ENCODE measurements at regions not wholly inside any gene's neighbourhood (a gene's known extent, or its start where the extent isn't known, plus 50 kb on each side); places are given as distances from the start of the nearest gene placed in this dataset.

DNA sequence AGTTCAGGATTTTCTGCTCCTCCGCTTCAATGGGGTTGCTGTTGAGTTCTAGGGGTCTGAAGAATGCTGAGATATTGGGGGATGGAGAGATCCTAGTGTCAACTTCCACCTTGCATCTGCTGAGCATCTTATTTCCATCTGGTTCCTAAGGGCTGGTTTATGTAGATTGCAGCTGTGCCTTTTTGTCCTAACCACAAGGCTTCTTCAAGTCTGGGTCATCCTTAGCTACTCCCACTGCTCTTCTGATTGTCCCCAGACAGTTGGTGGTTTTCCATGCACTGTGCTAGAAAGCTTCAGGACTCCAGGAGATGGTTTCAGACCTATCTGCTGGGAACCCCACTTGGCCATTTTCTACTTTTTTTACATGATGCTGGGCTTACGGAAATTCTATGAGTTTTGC is 125.0 kb downstream of the IL20RB start:
- no peaks in the 10 kb centered on the region for H3K9me3 ChIP-seq
- no peaks in the 10 kb centered on the region for H3K27me3 ChIP-seq (replicated peaks; ENCODE audit: control insufficient read depth, insufficient read depth, low read length)
- Mint-ChIP-seq H3K4me3 (ENCODE audit: unreplicated experiment) (no peak overlapping the region), H3K36me3 (ENCODE audit: insufficient read depth, unreplicated experiment) (no peaks in the 10 kb centered on the region), H3K27me3 (ENCODE audit: insufficient read depth, unreplicated experiment) (peaks cover 13% of the 10 kb centered on the region), H3K4me1 (ENCODE audit: low read depth, unreplicated experiment) (peaks cover 8% of the 10 kb centered on the region), H3K9me3 (ENCODE audit: unreplicated experiment) (no peaks in the 10 kb centered on the region), H3K27ac (ENCODE audit: unreplicated experiment) (no peak overlapping the region)
- DNase-seq: no peak
- intact Hi-C loops (cut with micrococcal nuclease; ENCODE audit: unreplicated experiment): no loop called here
- no peak for TF ChIP-seq CTCF (IDR thresholded peaks at IDR 0.05; ENCODE audit: insufficient read depth in 1 of 2, low read depth in 1 of 2, low read length in 1 of 2, severe bottlenecking in 1 of 2, unreplicated experiment in 1 of 2)
- CTCF ChIA-PET: no interaction called here
- no peaks in the 10 kb centered on the region for H3K36me3 ChIP-seq (ENCODE audit: control insufficient read depth, insufficient read depth, low read length)
- no TSS peak for BruUV-seq (replicated peaks)
- H3K4me3 ChIP-seq (ENCODE audit: low read depth, low read length): no peak overlapping the region
- POLR2A ChIA-PET: no interaction called here
- no peaks in the 10 kb centered on the region for H3K4me1 ChIP-seq

GRCh38 chr3:137083332-137083731 is 125.5 kb downstream of the IL20RB start:
- H3K36me3 ChIP-seq (ENCODE audit: control insufficient read depth, insufficient read depth, low read length): no peaks in the 10 kb centered on the region
- ChIA-PET POLR2A (no interaction called here), CTCF (no interaction called here)
- intact Hi-C loops (cut with micrococcal nuclease; ENCODE audit: unreplicated experiment): no loop called here
- Mint-ChIP-seq H3K9me3 (ENCODE audit: unreplicated experiment) (no peaks in the 10 kb centered on the region), H3K4me3 (ENCODE audit: unreplicated experiment) (no peak overlapping the region), H3K27ac (ENCODE audit: unreplicated experiment) (no peak overlapping the region), H3K36me3 (ENCODE audit: insufficient read depth, unreplicated experiment) (no peaks in the 10 kb centered on the region), H3K27me3 (ENCODE audit: insufficient read depth, unreplicated experiment) (peaks cover 10% of the 10 kb centered on the region), H3K4me1 (ENCODE audit: low read depth, unreplicated experiment) (peaks cover 8% of the 10 kb centered on the region)
- no peak for DNase-seq
- no peaks in the 10 kb centered on the region for H3K9me3 ChIP-seq
- TF ChIP-seq CTCF (IDR thresholded peaks at IDR 0.05; ENCODE audit: insufficient read depth in 1 of 2, low read depth in 1 of 2, low read length in 1 of 2, severe bottlenecking in 1 of 2, unreplicated experiment in 1 of 2): no peak
- no peaks in the 10 kb centered on the region for H3K4me1 ChIP-seq
- H3K4me3 ChIP-seq (ENCODE audit: low read depth, low read length): no peak overlapping the region
- BruUV-seq (replicated peaks): no TSS peak
- no peaks in the 10 kb centered on the region for H3K27me3 ChIP-seq (replicated peaks; ENCODE audit: control insufficient read depth, insufficient read depth, low read length)

- no TSS peak for BruUV-seq (replicated peaks)
- Histone ChIP-seq H3K9me3 (no peaks in the 10 kb centered on the region), H3K4me1 (no peaks in the 10 kb centered on the region), H3K27me3 (replicated peaks; ENCODE audit: control insufficient read depth, insufficient read depth, low read length) (no peaks in the 10 kb centered on the region), H3K4me3 (ENCODE audit: low read depth, low read length) (no peak overlapping the region), H3K36me3 (ENCODE audit: control insufficient read depth, insufficient read depth, low read length) (no peaks in the 10 kb centered on the region)
- CTCF ChIA-PET: no interaction called here
- TF ChIP-seq CTCF (IDR thresholded peaks at IDR 0.05; ENCODE audit: insufficient read depth in 1 of 2, low read depth in 1 of 2, low read length in 1 of 2, severe bottlenecking in 1 of 2, unreplicated experiment in 1 of 2): no peak
- Mint-ChIP-seq H3K36me3 (ENCODE audit: insufficient read depth, unreplicated experiment) (no peaks in the 10 kb centered on the region), H3K27me3 (ENCODE audit: insufficient read depth, unreplicated experiment) (peaks cover 10% of the 10 kb centered on the region), H3K9me3 (ENCODE audit: unreplicated experiment) (no peaks in the 10 kb centered on the region), H3K27ac (ENCODE audit: unreplicated experiment) (no peak overlapping the region), H3K4me1 (ENCODE audit: low read depth, unreplicated experiment) (peaks cover 8% of the 10 kb centered on the region), H3K4me3 (ENCODE audit: unreplicated experiment) (no peak overlapping the region)
- POLR2A ChIA-PET: no interaction called here
- intact Hi-C loops (cut with micrococcal nuclease; ENCODE audit: unreplicated experiment): no loop called here
- no peak for DNase-seq
These were observed 126.8 kb downstream of the IL20RB start for GRCh38 chr3:137084586-137084985.

All from Caco-2 (cell line).